ENCODE measurements at regions not wholly inside any gene's neighbourhood (a gene's known extent, or its start where the extent isn't known, plus 50 kb on each side); places are given as distances from the start of the nearest gene placed in this dataset.
"Not testable (repeated sequence)": the region's sequence is repeated elsewhere in the genome, so short reads cannot be mapped to it uniquely, and the experiment has no call there.

DNA sequence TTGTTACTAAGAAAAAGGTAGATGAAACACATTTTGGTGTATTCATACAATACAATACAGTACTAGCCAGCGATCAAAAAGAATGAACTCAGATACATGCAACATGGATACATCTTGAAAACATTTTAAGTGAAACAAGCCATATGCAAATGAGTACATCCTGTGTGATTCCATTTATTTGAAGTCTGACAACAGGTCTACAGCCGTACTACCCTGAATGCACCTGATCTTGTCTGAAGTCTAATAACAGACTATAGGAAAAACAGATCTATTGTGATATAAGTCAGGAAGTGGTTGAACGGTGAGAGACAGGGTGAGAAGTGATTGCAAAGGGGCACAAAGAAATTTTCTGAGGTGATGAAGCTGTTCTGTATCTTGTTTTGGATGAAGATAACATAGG lies 146.9 kb downstream of the NBPF8 start:
- TF ChIP-seq, protein P1, sequence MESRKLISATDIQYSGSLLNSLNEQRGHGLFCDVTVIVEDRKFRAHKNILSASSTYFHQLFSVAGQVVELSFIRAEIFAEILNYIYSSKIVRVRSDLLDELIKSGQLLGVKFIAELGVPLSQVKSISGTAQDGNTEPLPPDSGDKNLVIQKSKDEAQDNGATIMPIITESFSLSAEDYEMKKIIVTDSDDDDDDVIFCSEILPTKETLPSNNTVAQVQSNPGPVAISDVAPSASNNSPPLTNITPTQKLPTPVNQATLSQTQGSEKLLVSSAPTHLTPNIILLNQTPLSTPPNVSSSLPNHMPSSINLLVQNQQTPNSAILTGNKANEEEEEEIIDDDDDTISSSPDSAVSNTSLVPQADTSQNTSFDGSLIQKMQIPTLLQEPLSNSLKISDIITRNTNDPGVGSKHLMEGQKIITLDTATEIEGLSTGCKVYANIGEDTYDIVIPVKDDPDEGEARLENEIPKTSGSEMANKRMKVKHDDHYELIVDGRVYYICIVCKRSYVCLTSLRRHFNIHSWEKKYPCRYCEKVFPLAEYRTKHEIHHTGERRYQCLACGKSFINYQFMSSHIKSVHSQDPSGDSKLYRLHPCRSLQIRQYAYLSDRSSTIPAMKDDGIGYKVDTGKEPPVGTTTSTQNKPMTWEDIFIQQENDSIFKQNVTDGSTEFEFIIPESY (IDR thresholded peaks at IDR 0.05; ENCODE audit: extremely low read depth, insufficient replicate concordance, low read length), result not testable (repeated sequence)
- TF ChIP-seq YY1 (IDR thresholded peaks at IDR 0.05; ENCODE audit: extremely low read depth, insufficient replicate concordance, low read depth, low read length); POLR2A (IDR thresholded peaks at IDR 0.05; ENCODE audit: borderline replicate concordance, extremely low read depth, insufficient read depth, insufficient read length); POLR2AphosphoS5 (IDR thresholded peaks at IDR 0.05; ENCODE audit: low read depth, low read length); ZNF274 (IDR thresholded peaks at IDR 0.05; ENCODE audit: low read depth, low read length); CEBPB (IDR thresholded peaks at IDR 0.05; ENCODE audit: low read depth); RAD21 (IDR thresholded peaks at IDR 0.05; ENCODE audit: low read depth); EZH2 (IDR thresholded peaks at IDR 0.05); EZH2phosphoT487 (IDR thresholded peaks at IDR 0.05; ENCODE audit: borderline replicate concordance); JUND (IDR thresholded peaks at IDR 0.05): not testable (repeated sequence)
- TF ChIP-seq, protein P2, sequence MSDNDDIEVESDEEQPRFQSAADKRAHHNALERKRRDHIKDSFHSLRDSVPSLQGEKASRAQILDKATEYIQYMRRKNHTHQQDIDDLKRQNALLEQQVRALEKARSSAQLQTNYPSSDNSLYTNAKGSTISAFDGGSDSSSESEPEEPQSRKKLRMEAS (IDR thresholded peaks at IDR 0.05), result not testable (repeated sequence)
- TF ChIP-seq, protein P3, sequence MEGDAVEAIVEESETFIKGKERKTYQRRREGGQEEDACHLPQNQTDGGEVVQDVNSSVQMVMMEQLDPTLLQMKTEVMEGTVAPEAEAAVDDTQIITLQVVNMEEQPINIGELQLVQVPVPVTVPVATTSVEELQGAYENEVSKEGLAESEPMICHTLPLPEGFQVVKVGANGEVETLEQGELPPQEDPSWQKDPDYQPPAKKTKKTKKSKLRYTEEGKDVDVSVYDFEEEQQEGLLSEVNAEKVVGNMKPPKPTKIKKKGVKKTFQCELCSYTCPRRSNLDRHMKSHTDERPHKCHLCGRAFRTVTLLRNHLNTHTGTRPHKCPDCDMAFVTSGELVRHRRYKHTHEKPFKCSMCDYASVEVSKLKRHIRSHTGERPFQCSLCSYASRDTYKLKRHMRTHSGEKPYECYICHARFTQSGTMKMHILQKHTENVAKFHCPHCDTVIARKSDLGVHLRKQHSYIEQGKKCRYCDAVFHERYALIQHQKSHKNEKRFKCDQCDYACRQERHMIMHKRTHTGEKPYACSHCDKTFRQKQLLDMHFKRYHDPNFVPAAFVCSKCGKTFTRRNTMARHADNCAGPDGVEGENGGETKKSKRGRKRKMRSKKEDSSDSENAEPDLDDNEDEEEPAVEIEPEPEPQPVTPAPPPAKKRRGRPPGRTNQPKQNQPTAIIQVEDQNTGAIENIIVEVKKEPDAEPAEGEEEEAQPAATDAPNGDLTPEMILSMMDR (IDR thresholded peaks at IDR 0.05 in 2 of 3, conservative IDR thresholded peaks at IDR 0.05 in 1 of 3; ENCODE audit: borderline replicate concordance in 1 of 3, insufficient read depth in 1 of 3, low read depth in 2 of 3, low read length in 2 of 3), result not testable (repeated sequence)

Measured in HCT116 (cell line).